ENCODE measurements at regions not wholly inside any gene's neighbourhood (a gene's known extent, or its start where the extent isn't known, plus 50 kb on each side); places are given as distances from the start of the nearest gene placed in this dataset.

GRCh38 chrX:145630806-145631435, 186.7 kb upstream of the SLITRK2 start:
- DNase-seq (ENCODE audit: low read depth in 2 of 2) = no peak

GRCh38 chrX:145631461-145631951, 186.1 kb upstream of the SLITRK2 start:
- DNase-seq (ENCODE audit: low read depth in 2 of 2) = no peak

- no peak for DNase-seq (ENCODE audit: low read depth in 2 of 2)
Observed at GRCh38 chrX:145654486-145654885, 163.1 kb upstream of the SLITRK2 start.

GRCh38 chrX:145673841-145674240, 143.8 kb upstream of the SLITRK2 start:
- no peak for DNase-seq (ENCODE audit: low read depth in 2 of 2)

- no peak for DNase-seq (ENCODE audit: low read depth in 2 of 2)
Observed at GRCh38 chrX:145677109-145677817, 140.4 kb upstream of the SLITRK2 start.

GRCh38 chrX:145682518-145683298, 134.9 kb upstream of the SLITRK2 start:
- no peak for DNase-seq (ENCODE audit: low read depth in 2 of 2)

GRCh38 chrX:145687146-145687545, 130.5 kb upstream of the SLITRK2 start:
- no peak for DNase-seq (ENCODE audit: low read depth in 2 of 2)

- DNase-seq (ENCODE audit: low read depth in 2 of 2) = no peak
Observed at GRCh38 chrX:145687707-145688106, 129.9 kb upstream of the SLITRK2 start.

GRCh38 chrX:145694048-145694447, 123.6 kb upstream of the SLITRK2 start:
- DNase-seq (ENCODE audit: low read depth in 2 of 2) = no peak

GRCh38 chrX:145715641-145716138, 101.9 kb upstream of the SLITRK2 start:
- DNase-seq (ENCODE audit: low read depth in 2 of 2) = no peak

- no peak for DNase-seq (ENCODE audit: low read depth in 2 of 2)
Observed at GRCh38 chrX:145716226-145716625, 101.4 kb upstream of the SLITRK2 start.

GRCh38 chrX:145727476-145727875, 90.2 kb upstream of the SLITRK2 start:
- no peak for DNase-seq (ENCODE audit: low read depth in 2 of 2)

GRCh38 chrX:145729635-145730034, 88.0 kb upstream of the SLITRK2 start:
- DNase-seq (ENCODE audit: low read depth in 2 of 2) = no peak

GRCh38 chrX:145735036-145735435, 82.6 kb upstream of the SLITRK2 start:
- no peak for DNase-seq (ENCODE audit: low read depth in 2 of 2)

- peak in 1 of 2 donors; percentile 1 for DNase-seq (ENCODE audit: low read depth in 2 of 2)
Observed at GRCh38 chrX:145751943-145752342, 65.7 kb upstream of the SLITRK2 start.
